Esophagus squamous epithelium (tissue), 5 donors: ENCODE measurements at regions not wholly inside any gene's neighbourhood (a gene's known extent, or its start where the extent isn't known, plus 50 kb on each side); places are given as distances from the start of the nearest gene placed in this dataset.
"Not testable (repeated sequence)": the region's sequence is repeated elsewhere in the genome, so short reads cannot be mapped to it uniquely, and the experiment has no call there.

Source experiments
- DNase-seq: peaks from one replicate; lab custom pipeline; 2025; lab: John Stamatoyannopoulos, UW
- H3K27ac ChIP-seq, 4 donors: fragments of 200-600 bp; sonication (generic); one replicate each; pipeline ENCODE4 v1.5.1; 2016 to 2019; ENCODE audit warnings: mild to moderate bottlenecking in 1 of 4
- H3K27me3 ChIP-seq, 4 donors: fragments of 200-600 bp; sonication (generic); 1 replicate in 3 of 4; 2 replicates in 1 of 4; pipeline versions ENCODE4 v1.5.1 to v1.6.0; 2017 to 2021; ENCODE audit warnings: antibody characterized with exemption in 1 of 4
- H3K36me3 ChIP-seq, 3 donors: fragments of 200-600 bp; sonication (generic); one replicate each; pipeline ENCODE4 v1.5.1; 2016 to 2019
- H3K4me1 ChIP-seq, 3 donors: fragments of 200-600 bp; sonication (generic); one replicate each; pipeline ENCODE4 v1.5.1; 2017 to 2019
- H3K4me3 ChIP-seq, 4 donors: fragments of 200-600 bp; sonication (generic); 1 replicate in 3 of 4; 2 replicates in 1 of 4; pipeline ENCODE4 v1.5.1; 2016 to 2019; ENCODE audit warnings: mild to moderate bottlenecking in 2 of 4, moderate library complexity in 1 of 4
- H3K9me3 ChIP-seq, 3 donors: fragments of 200-600 bp; sonication (generic); one replicate each; pipeline ENCODE4 v1.5.1; 2016 to 2019
- CTCF ChIP-seq, 6 experiments: fragments of 450-650 bp in 4 of 6; fragments of 200-600 bp in 2 of 6; sonication (generic) in 2 of 6; IDR thresholded peaks; one replicate each; pipeline ENCODE4 v1.5.1; 2016 to 2019; ENCODE audit warnings: antibody characterized with exemption in 6 of 6, mild to moderate bottlenecking in 4 of 6, moderate library complexity in 4 of 6
- POLR2A ChIP-seq, 4 donors: fragments of 450-650 bp; IDR thresholded peaks; one replicate each; pipeline ENCODE4 v1.6.1; 2017; ENCODE audit warnings: antibody characterized with exemption in 4 of 4, mild to moderate bottlenecking in 4 of 4, moderate library complexity in 3 of 4
- WGBS, 2 donors: methylation state at CpG; one replicate each; pipeline ENCODE4 v1.1.5; 2018; 5-methylcytosine and 5-hydroxymethylcytosine counted together
- intact Hi-C: fragments of 100-400 bp; cut with DNase I; formaldehyde crosslinking; loops from one replicate; pipeline ENCODE4 v1.15.0; 2022
- donor health status: DM: yes; HTN: yes; CAD: no.

- TF ChIP-seq CTCF (IDR thresholded peaks at IDR 0.05), result no peak
- no peak for TF ChIP-seq POLR2A (IDR thresholded peaks at IDR 0.05)
- Histone ChIP-seq H3K9me3 (no peaks in the 10 kb centered on the region), H3K27me3 (no peaks in the 10 kb centered on the region), H3K4me3 (no peak overlapping the region), H3K27ac (peak overlapping the region in 3 of 4 donors; percentile 10 to 53 (median 37)), H3K36me3 (no peaks in the 10 kb centered on the region), H3K4me1 (peaks cover 18 to 72% (median 25%) of the 10 kb centered on the region in 3 donors)
- DNase-seq, result no peak
- WGBS, 2 donors, result 36 to 44% methylated on average over 8 of the region's 8 CpGs
- intact Hi-C loops, result no loop called here
Measured at GRCh38 chr13:44311011-44311780, 62.4 kb upstream of the SERP2 start.

- H3K36me3 ChIP-seq, result no peaks in the 10 kb centered on the region
- H3K9me3 ChIP-seq, result no peaks in the 10 kb centered on the region
- peaks cover 13 to 63% (median 17%) of the 10 kb centered on the region in 3 donors for H3K4me1 ChIP-seq
- H3K4me3 ChIP-seq, result no peak overlapping the region
- no peaks in the 10 kb centered on the region for H3K27me3 ChIP-seq
- no peak overlapping the region for H3K27ac ChIP-seq
- DNase-seq, result no peak
- 77 to 100% methylated on average over 1 to 2 of the region's 3 CpGs for WGBS, 2 donors
- TF ChIP-seq CTCF (IDR thresholded peaks at IDR 0.05) (no peak), POLR2A (IDR thresholded peaks at IDR 0.05) (no peak)
- intact Hi-C loops, result no loop called here
Measured at GRCh38 chr13:44312131-44312530, 61.5 kb upstream of the SERP2 start.

GRCh38 chr13:44312834-44313551 lies 60.6 kb upstream of the SERP2 start:
- H3K27me3 ChIP-seq, result no peaks in the 10 kb centered on the region
- no peak for DNase-seq
- H3K4me3 ChIP-seq, result no peak overlapping the region
- no peaks in the 10 kb centered on the region for H3K9me3 ChIP-seq
- 35 to 36% methylated on average over 2 of the region's 2 CpGs for whole genome bisulfite sequencing, 2 donors
- H3K36me3 ChIP-seq, result no peaks in the 10 kb centered on the region
- H3K4me1 ChIP-seq, result peaks cover 13 to 62% (median 17%) of the 10 kb centered on the region in 3 donors
- intact Hi-C loops, result no loop called here
- TF ChIP-seq CTCF (IDR thresholded peaks at IDR 0.05) (no peak), POLR2A (IDR thresholded peaks at IDR 0.05) (no peak)
- H3K27ac ChIP-seq, result peak overlapping the region; percentile 18 to 53 (median 50)

GRCh38 chr13:44313674-44314073 lies 60.0 kb upstream of the SERP2 start:
- DNase-seq, result no peak
- no peak for TF ChIP-seq CTCF (IDR thresholded peaks at IDR 0.05)
- no peak for TF ChIP-seq POLR2A (IDR thresholded peaks at IDR 0.05)
- Histone ChIP-seq H3K9me3 (no peaks in the 10 kb centered on the region), H3K27me3 (no peaks in the 10 kb centered on the region), H3K27ac (peak overlapping the region; percentile 18 to 53 (median 50)), H3K4me1 (peaks cover 13 to 63% (median 17%) of the 10 kb centered on the region in 3 donors), H3K4me3 (no peak overlapping the region), H3K36me3 (no peaks in the 10 kb centered on the region)
- 36 to 47% methylated on average over 2 of the region's 2 CpGs for WGBS, 2 donors
- intact Hi-C loops, result no loop called here

GRCh38 chr13:44314160-44314559 lies 59.5 kb upstream of the SERP2 start:
- WGBS, 2 donors, result 67 to 78% methylated on average over 4 of the region's 4 CpGs
- H3K4me3 ChIP-seq, intact Hi-C loops, H3K27ac ChIP-seq, DNase-seq, H3K27me3 ChIP-seq, H3K9me3 ChIP-seq, H3K36me3 ChIP-seq: not testable (repeated sequence)
- H3K4me1 ChIP-seq, result peaks cover 13 to 60% (median 17%) of the 10 kb centered on the region in 3 donors
